GM21529 (cell line): ENCODE measurements at regions not wholly inside any gene's neighbourhood (a gene's known extent, or its start where the extent isn't known, plus 50 kb on each side); places are given as distances from the start of the nearest gene placed in this dataset.

ENCODE experiments used
- ATAC-seq: cut with Tn5 transposase; IDR thresholded peaks from one replicate; pipeline ENCODE4 v1.9.1; 2021; ENCODE audit not compliant: unreplicated experiment

DNA sequence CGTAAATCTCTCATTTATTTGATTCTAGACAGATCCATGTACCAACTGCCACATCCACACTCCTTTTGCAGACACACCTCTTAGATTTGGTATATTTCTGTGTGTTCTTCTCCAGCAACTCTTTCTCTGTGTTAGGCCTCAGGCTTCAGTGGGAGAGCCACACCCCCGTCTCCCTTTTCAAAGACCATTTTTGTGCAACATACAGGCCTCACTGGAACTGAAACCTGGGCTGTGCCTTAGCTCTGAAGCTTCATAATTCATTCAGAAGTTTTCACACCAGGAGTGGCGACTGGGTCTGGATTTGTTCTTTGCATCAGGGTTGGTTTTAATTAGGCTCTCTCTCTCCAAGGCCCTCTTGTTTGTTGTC is 170.2 kb downstream of the THBS2 start:
- no peak for ATAC-seq

DNA sequence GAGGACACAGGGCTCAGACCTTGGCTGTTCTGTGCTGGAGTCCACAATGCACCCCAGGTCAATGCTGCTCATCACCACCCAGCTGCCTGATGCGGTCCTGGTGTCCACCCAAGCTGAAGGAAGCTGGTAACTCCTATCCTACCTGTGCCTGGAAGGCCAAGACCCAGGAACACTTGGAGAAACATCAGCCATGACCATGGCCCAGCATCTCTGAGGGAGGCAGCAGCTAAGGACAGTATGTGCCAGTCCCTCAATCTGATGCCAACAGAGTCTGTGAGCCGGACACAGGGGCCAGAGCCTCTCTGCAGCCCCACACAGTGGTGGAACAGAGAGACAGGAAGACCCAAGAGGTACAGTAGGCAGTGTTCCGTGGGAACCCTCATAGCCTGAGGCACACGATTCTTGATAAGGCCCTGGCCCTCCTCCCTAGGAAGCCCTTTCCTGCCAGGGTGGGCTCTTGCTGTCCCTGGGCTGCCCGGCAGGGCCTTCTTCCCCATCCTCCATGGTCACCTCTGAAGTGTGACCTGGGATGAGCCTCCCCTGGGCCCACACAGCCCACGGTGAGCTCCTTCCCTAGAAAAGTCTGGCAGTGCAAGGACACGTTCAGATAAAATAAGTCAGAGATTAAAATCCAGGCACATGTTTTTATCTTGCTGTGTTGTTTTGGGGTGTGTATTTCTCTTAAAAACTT is 170.7 kb downstream of the THBS2 start:
- no peak for ATAC-seq

DNA sequence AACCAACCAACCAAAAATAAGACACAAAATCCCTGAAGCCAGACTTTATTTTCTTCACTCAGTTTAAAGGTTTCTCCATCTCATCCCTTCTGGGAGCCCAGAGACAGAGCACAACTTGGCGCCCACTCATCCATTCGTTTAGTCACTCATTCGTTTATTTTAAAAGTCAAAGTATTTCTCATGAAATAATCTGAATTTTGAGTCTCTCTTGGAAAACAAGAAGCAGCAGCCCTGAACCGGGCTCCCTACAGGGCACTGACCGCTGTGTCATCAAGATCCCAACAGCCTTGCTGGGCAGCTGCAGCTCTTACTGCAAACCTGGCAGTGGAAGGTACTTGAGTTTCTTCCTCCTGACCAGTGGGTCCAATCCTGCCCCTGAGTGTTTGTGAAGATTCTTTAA is 171.6 kb downstream of the THBS2 start:
- ATAC-seq: no peak

DNA sequence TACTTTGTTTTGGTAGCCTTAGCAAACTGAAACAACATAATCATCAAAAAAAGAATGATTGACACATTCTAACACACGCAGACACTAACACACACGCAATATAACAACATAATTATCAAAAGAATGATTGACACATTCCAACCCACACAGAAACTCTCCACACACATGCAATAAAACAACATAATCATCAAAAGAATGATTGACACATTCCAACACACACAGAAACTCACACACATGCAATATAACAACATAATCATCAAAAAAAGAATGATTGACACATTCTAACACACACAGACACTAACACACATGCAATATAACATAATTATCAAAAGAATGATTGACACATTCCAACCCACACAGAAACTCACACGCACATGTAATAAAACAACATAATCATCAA is 172.4 kb downstream of the THBS2 start:
- ATAC-seq: no peak

DNA sequence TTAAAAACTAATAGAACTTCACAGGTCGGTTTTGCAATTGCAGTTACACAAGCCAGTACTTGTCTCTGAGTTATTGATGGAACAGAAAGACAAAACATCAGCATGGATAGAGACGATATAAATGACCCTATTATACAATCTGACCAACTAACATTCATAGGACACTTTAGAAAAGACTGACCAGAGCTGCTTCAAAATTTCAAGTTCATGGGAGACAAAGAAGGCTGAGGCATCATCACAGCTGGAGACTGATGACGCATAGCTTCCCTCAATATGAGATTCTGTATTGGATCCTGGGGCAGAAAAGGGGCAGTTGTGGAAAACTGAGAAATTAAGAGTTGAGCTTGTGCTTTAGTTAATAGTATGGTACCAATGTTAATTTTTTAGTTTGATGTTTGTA is 174.0 kb downstream of the THBS2 start:
- ATAC-seq: no peak

DNA sequence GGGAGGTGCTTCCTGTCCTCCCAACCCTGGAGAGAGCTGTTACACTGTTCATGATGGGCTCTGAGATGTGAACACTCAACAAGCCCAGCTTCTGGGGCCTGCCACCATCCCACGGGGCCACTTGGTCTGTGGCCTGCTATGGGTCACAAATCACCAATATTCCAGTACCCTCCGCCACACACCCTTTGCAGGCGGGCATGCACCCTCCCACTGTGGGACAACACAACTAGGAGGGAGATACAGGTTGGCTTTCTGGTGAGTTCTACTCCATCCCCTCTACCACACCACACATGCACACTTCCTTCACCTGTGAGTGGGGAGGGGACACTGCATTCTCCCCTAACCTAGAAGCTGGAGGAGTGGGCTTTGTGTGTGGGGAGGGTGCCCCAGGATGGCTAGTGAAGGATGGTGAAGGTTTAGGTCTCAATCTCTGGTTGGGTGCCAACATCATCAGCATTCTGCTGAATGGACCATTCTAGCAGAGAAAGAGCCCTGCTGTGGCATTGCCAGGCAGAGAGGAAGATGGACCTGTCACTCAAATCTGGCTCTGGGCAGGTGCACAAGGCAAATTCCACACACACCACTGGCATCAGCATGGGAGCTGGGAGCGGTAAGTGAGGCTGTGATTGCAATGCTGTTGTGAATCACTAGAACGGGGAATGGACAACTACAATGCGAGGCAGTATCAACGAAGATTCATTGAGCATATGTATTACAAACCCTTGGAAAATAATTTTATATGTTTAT is 175.1 kb downstream of the THBS2 start:
- ATAC-seq: no peak

DNA sequence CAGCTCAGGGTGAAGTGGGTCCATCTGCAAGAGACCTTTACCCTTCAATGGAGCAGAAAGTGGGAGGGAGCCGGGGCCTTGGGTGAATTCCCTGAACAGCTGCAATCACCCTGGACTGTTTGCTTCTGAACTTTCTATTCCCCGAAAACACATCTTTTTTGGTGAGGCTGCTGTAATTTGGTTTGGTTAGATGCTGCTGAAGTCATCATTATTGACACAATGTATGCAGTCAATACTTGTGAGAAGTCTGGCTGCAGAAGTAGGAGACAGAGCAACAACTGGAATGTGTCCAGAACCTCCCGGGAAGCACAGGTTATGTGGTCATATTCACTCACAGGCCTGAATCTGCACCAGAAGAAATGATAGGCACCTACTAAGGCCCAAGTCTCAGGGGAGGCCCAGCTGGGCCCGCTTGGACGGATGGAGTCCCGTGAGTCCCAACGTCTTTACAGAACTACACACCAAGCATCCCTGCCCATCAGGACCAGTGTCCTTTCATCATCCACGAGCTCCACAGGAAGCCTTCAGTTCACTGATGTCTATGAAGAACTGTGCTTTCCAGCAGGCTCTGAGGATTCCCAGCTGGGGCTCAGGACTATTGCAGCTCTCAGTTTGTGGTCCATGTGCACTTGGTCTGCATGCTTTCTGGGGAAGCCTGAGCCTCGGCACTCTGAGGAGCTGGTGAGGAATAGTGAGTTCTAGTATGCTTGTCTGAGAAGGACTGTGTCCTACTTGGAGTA is 177.6 kb downstream of the THBS2 start:
- ATAC-seq: no peak

DNA sequence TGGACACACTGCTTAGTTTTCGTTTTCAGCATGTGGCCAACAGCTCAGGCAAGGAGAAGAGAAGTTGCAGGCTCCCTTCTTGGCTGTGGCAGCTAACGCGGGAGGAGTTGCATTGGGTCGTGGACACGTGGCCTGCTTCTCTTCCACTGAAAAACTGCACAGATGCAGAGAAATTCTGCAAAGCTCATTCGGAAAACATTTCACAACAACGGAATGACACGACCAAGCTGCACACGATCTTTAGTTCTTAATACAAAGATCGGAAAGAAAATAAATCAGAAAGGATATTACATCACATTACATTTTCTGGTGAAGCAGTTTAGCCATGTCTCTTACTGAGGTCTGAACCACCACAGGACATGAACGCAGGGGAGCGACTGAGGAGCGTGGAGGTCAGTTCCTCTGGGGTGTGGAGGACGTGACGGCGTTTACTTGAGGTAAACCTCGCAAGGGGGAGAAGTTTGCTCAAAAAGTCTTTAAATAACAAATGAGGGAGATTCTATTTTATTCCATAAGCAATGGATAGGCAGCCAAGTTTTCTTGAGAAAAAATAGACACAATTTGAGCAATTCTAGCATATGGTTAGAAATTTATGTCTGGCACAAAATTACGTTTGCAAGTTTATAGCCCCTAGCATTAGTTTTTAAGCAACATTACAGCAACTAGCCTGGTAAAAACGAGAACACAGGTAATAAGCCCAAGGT is 178.3 kb downstream of the THBS2 start:
- ATAC-seq: no peak

DNA sequence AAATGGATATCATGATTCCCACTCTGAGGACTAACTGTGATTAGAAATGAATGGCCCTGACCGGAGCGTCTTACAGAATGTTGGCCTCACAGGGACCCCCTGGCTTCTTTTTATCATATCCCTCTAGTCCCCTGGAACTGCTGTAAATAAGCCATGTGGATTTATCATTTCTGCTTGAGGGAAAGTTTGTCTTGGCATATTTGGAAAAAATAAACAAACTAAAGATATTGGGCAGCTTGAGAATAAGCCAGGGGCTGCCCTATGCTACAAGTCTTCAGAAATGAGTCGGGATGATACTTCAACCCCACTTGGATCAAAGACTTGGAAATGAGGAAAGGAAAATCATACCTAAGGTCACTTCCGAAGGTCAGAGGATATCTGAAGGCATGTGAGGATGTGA is 179.1 kb downstream of the THBS2 start:
- no peak for ATAC-seq

DNA sequence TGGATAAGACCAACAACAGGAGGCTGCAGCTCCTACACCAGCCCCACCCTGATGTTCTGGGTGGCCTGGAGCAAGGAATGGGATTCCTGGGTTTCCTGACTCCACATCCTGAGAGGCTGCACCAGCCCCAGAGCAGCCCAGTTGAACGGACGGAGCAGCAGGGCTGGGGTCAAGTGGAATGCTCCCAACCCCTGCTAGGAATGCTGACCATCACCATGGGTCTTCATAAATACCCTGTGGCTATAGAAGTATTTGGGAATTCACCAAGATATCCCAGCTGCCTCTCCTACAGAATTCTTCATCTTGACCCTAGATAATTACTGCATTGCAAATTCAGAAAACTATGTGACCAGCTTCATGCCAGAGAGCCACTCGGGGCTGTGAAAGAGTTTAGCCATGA is 180.3 kb downstream of the THBS2 start:
- ATAC-seq: no peak

DNA sequence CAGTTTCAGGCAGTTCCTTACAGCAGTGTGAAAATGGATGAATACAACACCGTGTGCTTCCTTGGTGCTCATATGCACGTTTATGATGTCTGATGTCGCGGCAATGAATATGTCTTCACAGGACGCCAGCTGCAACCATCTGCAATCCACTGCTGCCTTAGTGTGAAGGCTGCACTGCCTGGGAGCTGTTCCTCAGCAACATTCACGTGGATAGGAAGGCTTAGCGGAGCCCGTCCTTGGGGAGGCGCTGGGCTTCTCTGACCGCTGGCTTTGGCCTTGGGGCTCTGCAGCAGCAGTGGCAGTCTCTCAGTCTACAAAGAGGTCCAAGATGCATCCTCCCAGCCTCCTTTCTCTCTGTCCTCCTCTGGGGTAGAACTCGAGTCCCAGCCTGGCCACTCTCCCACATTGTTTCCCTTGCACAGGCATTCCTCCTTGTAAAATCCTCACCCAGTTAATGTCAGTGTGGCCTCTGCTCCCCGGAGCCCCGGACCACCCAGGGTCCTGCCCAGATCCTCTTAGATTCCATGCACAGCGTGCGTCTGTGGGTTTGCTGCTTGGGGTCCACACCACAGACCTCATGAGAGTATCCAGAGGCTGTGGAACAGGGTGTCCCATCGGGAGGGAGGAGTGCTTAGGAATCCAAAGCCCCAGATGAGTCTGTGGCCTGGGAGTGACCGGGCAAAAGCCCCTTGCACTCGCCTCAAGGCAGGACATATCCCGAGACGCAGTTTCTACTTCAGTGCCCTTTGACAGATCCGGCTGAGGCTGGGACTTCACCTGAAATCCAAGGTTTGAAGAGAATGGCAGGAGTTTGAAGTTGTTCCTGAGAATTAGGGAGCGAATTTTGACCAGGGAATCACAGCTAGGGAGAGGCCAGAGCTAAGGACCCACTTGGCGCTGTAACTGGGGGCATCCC is 181.3 kb downstream of the THBS2 start:
- no peak for ATAC-seq

DNA sequence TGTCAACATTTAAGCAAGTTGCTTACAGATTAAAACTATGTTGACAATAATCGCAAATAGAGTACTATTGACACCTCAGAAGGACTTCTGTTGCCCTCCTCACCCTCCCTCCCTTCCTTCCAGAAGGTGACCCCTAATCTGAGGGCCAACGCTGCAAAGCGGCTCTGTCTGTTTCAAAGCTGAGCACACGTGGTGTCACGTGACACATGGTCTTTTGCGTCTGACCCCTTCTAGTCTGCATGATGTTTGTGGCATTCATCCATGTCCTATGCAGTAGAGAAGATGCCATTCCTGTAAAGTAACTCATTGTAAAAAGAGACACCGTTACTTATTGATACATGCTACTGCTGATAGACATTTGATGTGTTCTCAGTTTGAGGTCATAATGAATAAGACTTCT is 182.3 kb downstream of the THBS2 start:
- ATAC-seq: no peak

DNA sequence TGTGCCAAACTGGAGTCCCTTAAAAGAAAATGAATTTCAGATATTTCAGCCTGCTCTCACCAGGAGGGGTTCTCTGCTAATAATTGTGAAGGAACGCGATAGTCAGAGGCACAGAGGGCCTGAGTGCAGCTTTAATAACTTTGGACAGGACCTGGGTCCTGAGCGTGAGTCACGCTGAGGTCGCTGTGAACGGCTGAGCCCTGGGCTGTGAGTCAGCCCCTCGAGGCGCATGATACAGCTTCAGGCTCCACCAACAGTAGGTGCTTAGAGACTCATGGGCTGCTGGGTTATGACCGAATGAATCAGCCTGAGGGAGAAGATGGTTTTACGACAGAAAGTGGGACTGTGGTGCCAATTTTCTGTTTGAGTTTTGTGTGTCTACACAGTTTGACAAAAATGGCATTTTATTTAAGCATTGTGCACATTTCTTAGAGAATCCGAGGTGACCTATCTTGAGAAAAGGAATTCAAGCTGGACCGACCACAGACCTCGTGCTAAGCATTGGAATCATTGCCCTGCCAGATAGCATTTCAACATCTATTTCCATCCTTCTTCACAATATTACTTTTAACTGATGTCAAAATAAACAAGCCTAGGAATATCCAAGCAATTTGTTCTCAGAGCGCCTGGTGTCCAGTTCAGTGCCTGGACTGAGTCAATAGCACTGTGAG is 183.0 kb downstream of the THBS2 start:
- no peak for ATAC-seq

DNA sequence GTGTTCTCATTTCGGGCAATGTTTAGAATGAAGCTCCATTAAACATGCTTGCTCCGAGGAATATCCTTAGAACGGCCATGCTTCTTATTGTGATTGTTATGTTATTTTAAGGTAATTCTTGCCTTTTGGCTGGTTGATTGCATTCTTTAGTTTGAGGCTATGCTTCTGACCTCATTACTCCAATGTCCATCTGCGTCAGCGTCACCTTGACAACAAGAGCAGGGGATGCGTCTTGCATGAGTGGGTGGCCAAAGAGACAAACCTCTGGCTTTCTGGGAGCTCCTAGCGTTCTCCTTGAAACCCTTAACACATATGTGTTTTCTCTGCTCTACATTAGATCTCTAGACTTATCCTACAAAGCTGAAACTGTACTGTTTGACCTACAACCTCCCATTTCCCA is 184.3 kb downstream of the THBS2 start:
- ATAC-seq: no peak

DNA sequence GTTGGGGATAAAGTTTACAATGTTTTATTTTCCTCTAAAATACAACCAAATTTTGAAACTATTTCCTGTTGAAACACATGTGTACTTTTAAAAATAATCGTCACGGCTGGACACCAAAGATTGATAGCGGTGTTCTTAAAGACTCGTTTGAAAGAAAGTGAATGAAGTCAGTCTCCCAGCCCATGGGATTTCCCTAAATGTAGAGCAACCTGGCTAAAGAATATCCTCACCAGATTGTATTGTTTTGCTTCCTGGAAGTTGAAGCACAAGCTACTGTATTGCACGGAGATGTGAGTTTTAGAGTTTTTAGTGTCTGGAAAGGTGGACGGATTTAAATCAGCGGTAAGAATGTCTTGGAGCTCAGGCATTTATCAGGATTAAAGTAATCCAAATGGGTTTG is 189.5 kb downstream of the THBS2 start:
- no peak for ATAC-seq

DNA sequence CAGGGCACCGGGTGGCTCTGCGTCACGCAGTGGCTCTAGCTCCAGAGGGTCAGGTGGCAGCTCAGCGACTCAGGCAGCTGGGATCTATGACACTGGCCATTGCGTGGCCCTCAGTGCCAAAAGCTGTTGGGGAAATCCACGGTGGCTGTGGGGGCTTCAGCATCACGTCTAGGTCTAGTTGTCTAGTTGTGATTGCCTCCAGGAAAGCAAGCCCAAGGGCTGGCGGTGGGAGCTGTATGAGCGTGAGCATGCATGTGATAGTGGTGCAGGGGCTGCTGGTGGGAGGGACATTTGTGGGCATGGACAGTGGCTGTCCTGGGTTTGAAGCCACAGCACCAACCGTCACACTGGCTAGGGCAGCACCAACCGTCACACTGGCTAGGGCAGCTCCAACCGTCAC is 191.4 kb downstream of the THBS2 start:
- ATAC-seq: no peak

DNA sequence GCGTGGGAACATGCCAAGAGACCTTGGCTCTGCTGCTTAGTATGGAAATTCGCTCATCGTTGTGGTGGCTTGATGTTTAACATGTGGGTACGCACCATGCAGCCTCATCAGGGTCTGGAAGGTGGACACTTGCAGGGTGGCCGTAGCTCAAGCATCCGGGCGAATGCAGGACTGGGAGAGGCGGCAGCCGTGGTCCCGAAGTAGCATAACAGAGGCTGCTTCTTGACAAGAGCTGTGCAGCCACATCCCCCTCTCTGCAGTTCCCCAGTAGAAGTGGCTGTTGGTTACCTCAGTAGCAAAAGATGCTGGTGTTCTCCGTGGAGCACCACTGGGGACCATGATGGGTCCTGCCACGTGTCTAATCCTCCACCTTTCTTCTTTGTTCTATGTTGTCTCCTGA is 195.0 kb downstream of the THBS2 start:
- ATAC-seq: no peak

DNA sequence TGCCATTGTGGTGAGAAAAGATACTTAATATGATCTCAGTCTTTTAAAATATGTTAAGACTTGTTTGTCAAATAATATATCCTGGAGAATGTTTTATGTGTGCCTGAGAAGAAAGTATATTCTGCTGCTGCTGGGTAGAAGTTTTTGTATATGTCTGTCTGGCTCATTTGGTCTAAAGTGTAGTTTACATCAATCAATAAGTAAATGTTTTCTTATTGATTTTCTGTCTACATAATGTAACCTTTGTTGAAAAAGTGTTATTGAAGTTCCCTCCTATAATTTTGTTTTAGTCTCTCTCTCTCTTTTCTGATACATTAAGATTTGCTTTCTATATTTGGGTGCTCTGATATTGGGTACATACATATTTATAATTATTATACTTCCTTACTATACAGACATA is 201.2 kb downstream of the THBS2 start:
- ATAC-seq: no peak

DNA sequence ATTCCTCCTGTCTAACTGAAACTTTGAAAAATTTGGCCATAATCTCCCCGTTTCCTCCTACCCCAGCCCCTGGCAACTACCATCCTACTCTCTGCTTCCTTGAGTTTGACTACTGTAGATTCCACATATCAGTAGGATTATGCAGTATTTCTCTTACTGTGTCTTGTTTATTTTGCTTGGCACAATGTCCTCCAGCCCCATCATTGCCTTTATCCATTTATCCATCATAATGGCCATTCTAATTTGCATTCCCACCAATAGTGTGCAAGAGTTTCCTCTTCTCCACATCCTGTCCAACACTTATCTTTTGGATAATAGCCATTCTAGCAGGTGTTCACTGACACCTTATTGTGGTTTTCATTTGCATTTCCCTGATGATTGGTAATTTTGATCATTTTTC is 202.3 kb downstream of the THBS2 start:
- no peak for ATAC-seq

DNA sequence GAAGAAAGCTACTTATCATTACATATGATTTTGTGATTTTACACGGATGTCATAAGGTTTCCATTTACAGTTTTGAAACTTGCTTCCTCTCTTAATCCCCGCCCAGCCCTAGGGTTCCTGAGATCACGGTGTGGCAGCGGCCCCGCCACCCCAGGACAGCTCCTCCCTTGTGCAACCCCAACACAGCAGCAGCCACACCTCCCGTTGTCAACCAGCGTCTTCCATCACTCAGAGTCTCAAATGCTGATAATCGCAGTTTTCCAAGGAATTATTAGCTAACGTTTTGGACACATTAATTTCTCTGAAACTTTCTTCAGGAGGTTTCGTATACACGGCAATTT is 204.8 kb downstream of the THBS2 start:
- ATAC-seq: no peak
